OCI-LY3 (cell line): ENCODE measurements at regions not wholly inside any gene's neighbourhood (a gene's known extent, or its start where the extent isn't known, plus 50 kb on each side); places are given as distances from the start of the nearest gene placed in this dataset.
"Not testable (repeated sequence)": the region's sequence is repeated elsewhere in the genome, so short reads cannot be mapped to it uniquely, and the experiment has no call there.

Source experiments
- H2AFZ ChIP-seq: fragments of 200-600, 300-600 bp; shearing (Covaris generic); 2 replicates; pipeline ENCODE4 v1.6.0; 2014; ENCODE audit warnings: antibody characterized with exemption, low read depth, low read length
- H3K27ac ChIP-seq: fragments of 200-600, 300-600 bp; sonication (generic); 2 replicates; pipeline ENCODE4 v1.5.1; 2014; ENCODE audit warnings: mild to moderate bottlenecking, low read length, moderate library complexity, mixed read lengths
- H3K27me3 ChIP-seq: fragments of 200-600, 300-600 bp; sonication (generic); 2 replicates; pipeline ENCODE4 v1.6.1; 2014; ENCODE audit warnings: low read depth, low read length, mixed read lengths
- H3K36me3 ChIP-seq: fragments of 200-600, 300-600 bp; sonication (generic); replicated peaks from 2 replicates; pipeline ENCODE3; 2014; ENCODE audit warnings: low read depth, low read length, mixed read lengths
- H3K4me1 ChIP-seq: fragments of 300-600, 200-600 bp; sonication (generic); 2 replicates; pipeline ENCODE4 v1.6.1; 2014; ENCODE audit warnings: low read length, mixed read lengths
- H3K4me2 ChIP-seq: fragments of 200-600, 300-600 bp; sonication (generic); 2 replicates; pipeline ENCODE4 v1.6.1; 2014; ENCODE audit warnings: low read length, mixed read lengths
- H3K4me3 ChIP-seq: fragments of 300-600, 200-600 bp; sonication (generic); 2 replicates; pipeline ENCODE4 v1.5.1; 2014; ENCODE audit warnings: antibody characterized with exemption, mild to moderate bottlenecking, low read length, moderate library complexity
- H3K79me2 ChIP-seq: fragments of 300-600, 200-600 bp; shearing (Covaris generic); 2 replicates; pipeline ENCODE4 v1.6.1; 2014; ENCODE audit warnings: mild to moderate bottlenecking, low read length, mixed read lengths
- H3K9ac ChIP-seq: fragments of 300-600, 200-600 bp; shearing (Covaris generic); 2 replicates; pipeline ENCODE4 v1.6.0; 2014; ENCODE audit warnings: mild to moderate bottlenecking, low read length, moderate library complexity
- H3K9me3 ChIP-seq: fragments of 200-600, 300-600 bp; shearing (Covaris generic); 2 replicates; pipeline ENCODE4 v1.6.1; 2014; ENCODE audit warnings: low read length, mixed read lengths; ENCODE audit not compliant: insufficient read depth
- H4K20me1 ChIP-seq: fragments of 200-600, 300-600 bp; sonication (generic); 2 replicates; pipeline ENCODE4 v1.6.1; 2016; ENCODE audit warnings: low read length, mixed read lengths; ENCODE audit not compliant: insufficient read depth
- CTCF ChIP-seq: fragments of 200-600, 300-600 bp; sonication (generic); IDR thresholded peaks from 2 replicates; pipeline ENCODE4 v1.5.1; 2014; ENCODE audit warnings: antibody characterized with exemption, low read length, low read depth
- EZH2phosphoT487 ChIP-seq: fragments of 200-600 bp; shearing (Covaris generic); IDR thresholded peaks from 2 replicates; pipeline ENCODE4 v1.6.1; 2018; ENCODE audit warnings: antibody characterized with exemption, mixed run types, low read depth

DNA sequence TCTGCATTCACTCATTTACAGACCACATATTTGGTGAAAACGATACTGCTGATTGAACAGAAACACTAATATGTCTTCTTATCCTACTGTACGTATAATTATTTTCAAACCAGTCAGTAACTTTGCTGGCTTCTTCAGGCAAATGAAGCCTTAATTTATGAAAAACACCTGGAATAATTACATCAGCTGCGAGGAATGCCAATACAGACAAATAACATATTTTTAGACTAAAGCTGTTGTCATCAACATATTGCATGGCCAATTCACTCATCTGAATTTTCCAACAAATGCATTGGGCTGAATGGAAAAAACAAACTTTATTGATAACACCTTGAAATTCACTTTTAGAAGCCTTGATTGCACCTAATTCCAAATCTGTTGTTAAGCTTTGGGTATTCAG lies 165.9 kb downstream of the HLX start:
- Histone ChIP-seq H3K9me3 (no peaks in the 10 kb centered on the region), H3K4me3 (no peak overlapping the region), H3K4me1 (peaks cover 31% of the 10 kb centered on the region), H3K27me3 (no peaks in the 10 kb centered on the region), H3K9ac (no peak overlapping the region), H3K36me3 (no peaks in the 10 kb centered on the region), H2AFZ (no peak overlapping the region), H4K20me1 (no peaks in the 10 kb centered on the region), H3K79me2 (no peaks in the 10 kb centered on the region), H3K4me2 (peak overlapping the region; percentile 69; the same call in 1 of the 2 replicates), H3K27ac (no peak overlapping the region)
- no peak for TF ChIP-seq EZH2phosphoT487
- no peak for TF ChIP-seq CTCF

DNA sequence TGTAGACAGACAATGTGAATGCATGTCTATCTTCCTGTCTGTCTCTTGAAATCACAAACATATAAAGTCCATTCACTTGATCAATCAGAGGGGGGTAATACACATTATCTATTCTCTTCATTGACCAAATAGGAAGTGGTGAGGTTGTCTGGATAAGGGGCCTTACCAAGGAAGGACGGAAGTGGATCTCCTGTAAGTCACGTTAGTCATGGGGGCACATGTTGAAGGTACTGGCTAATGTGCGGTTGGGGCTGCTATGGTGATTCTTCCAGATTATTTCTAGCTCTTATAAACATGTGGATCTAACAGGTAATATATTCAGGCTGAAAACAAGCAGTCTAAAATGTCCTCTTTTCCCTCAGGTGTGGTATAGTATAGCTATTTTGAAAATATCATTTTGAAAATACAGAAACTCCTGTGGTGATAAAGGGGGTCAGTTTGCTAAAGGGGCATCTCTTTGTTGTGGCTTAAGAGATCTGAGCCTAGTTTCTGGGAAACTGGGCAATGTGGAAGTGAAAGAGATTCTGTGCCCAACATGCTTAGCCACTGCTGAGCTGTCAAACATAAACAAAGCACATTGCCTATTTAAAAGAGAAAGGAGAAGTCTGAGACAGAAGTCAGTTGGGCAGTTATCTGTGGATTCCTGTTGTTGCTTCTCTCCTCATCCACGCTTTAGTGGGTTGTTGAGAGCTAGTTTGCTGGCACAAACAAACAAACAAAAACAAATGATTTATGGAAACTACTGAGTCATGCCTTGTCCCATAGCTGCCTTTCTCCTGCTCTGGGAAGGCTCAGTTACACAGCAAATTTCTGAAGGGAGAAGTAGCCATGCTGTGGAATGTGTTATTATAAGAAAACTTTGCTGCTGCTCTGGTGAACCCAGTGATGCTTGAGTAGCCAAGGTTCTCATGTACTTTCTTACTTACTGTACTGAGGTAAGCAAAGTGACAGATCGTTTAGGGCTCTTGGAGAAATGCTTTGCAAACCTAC lies 166.9 kb downstream of the HLX start:
- Histone ChIP-seq H3K9ac (peak overlapping the region; percentile 44; the same call in 1 of the 2 replicates), H3K9me3 (peaks cover 1% of the 10 kb centered on the region; the same call in 1 of the 2 replicates), H3K4me3 (peak overlapping the region; percentile 42), H2AFZ (0 out of 2 replicates have a peak overlapping the region, but pooled peaks have one; percentile 5), H3K27ac (peak overlapping the region; percentile 85), H3K79me2 (no peaks in the 10 kb centered on the region), H4K20me1 (no peaks in the 10 kb centered on the region), H3K36me3 (no peaks in the 10 kb centered on the region), H3K4me2 (peak overlapping the region; percentile 69), H3K4me1 (peaks cover 31% of the 10 kb centered on the region), H3K27me3 (no peaks in the 10 kb centered on the region)
- TF ChIP-seq EZH2phosphoT487 (peak; percentile 61; the same call in 1 of the 2 replicates), CTCF (no peak)

DNA sequence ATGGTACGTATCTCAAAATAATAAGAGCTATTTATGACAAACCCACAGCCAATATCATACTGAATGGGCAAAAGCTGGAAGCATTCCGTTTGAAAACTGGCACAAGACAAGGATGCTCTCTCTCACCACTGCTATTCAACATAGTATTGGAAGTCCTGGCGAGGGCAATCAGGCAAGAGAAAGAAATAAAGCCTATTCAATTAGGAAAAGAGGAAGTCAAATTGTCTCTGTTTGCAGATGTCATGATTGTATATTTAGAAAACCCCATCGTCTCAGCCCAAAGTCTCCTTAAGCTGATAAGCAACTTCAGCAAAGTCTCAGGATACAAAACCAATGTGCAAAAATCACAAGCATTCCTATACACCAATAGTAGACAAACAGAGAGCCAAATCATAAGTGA lies 172.1 kb downstream of the HLX start:
- H3K36me3 ChIP-seq, H3K27me3 ChIP-seq, H3K79me2 ChIP-seq, H3K27ac ChIP-seq, H3K9ac ChIP-seq, H2AFZ ChIP-seq, H3K9me3 ChIP-seq, H4K20me1 ChIP-seq, H3K4me3 ChIP-seq, H3K4me2 ChIP-seq: not testable (repeated sequence)
- H3K4me1 ChIP-seq: peaks cover 14% of the 10 kb centered on the region

DNA sequence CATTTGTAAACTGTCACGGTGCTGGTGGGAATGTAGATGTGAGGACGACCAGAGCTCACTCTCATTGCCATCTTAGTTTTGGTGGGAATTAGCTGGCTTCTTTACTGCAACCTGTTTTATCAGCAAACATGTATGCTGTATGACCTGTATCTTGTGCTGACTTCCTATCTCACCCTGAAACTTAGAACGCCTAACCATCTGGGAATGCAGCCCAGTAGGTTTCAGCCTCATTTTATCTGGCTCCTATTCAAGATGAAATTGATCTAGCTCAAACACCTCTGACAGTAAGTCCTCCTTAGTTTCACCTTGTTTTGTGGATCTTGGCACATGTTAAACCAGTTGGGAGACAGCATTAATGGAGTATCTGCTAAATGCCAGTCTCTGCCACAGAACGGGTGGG lies 174.6 kb downstream of the HLX start:
- Histone ChIP-seq H3K4me1 (no peaks in the 10 kb centered on the region), H3K4me3 (no peak overlapping the region), H2AFZ (no peak overlapping the region), H3K27ac (no peak overlapping the region), H4K20me1 (no peaks in the 10 kb centered on the region), H3K27me3 (no peaks in the 10 kb centered on the region), H3K36me3 (no peaks in the 10 kb centered on the region), H3K9ac (no peak overlapping the region), H3K79me2 (no peaks in the 10 kb centered on the region), H3K4me2 (no peak overlapping the region), H3K9me3 (peaks cover 3% of the 10 kb centered on the region; the same call in 1 of the 2 replicates)
- TF ChIP-seq EZH2phosphoT487 (no peak), CTCF (no peak)
